ENCODE measurements at regions not wholly inside any gene's neighbourhood (a gene's known extent, or its start where the extent isn't known, plus 50 kb on each side); places are given as distances from the start of the nearest gene placed in this dataset.

- intact Hi-C loops (cut with DNase I) = no loop called here
- Histone ChIP-seq H3K36me3 (no peaks in the 10 kb centered on the region), H3K27me3 (no peaks in the 10 kb centered on the region), H3K4me3 (no peak overlapping the region), H3K27ac (no peak overlapping the region), H3K9me3 (no peaks in the 10 kb centered on the region), H3K4me1 (no peaks in the 10 kb centered on the region)
- DNase-seq (ENCODE audit: low spot score in 2 of 2) = no peak
- no peak for TF ChIP-seq CTCF (IDR thresholded peaks at IDR 0.05)
Measured at GRCh38 chr5:119852140-119852539, 222.8 kb downstream of the FAM170A start.

- intact Hi-C loops (cut with DNase I) = no loop called here
- no peak for TF ChIP-seq CTCF (IDR thresholded peaks at IDR 0.05)
- no peak for DNase-seq (ENCODE audit: low spot score in 2 of 2)
Measured at GRCh38 chr5:119860463-119860862, 231.1 kb downstream of the FAM170A start.

GRCh38 chr5:119862619-119863018 lies 233.3 kb downstream of the FAM170A start:
- H3K27ac ChIP-seq = no peak overlapping the region
- no peak for TF ChIP-seq CTCF (IDR thresholded peaks at IDR 0.05)
- H3K9me3 ChIP-seq = peaks cover 0 to 6% of the 10 kb centered on the region in 2 donors
- no peak overlapping the region for H3K4me3 ChIP-seq
- intact Hi-C loops (cut with DNase I) = no loop called here
- H3K4me1 ChIP-seq = peaks cover 0 to 4% of the 10 kb centered on the region in 2 donors
- H3K36me3 ChIP-seq = no peaks in the 10 kb centered on the region
- no peak for DNase-seq (ENCODE audit: low spot score in 2 of 2)
- H3K27me3 ChIP-seq = no peaks in the 10 kb centered on the region

More at GRCh38 chr5:119860463-119860862, 231.1 kb downstream of the FAM170A start:
- H3K27me3 ChIP-seq = no peaks in the 10 kb centered on the region
- H3K27ac ChIP-seq = no peak overlapping the region
- peaks cover 0 to 6% of the 10 kb centered on the region in 2 donors for H3K9me3 ChIP-seq
- H3K4me1 ChIP-seq = peaks cover 0 to 3% of the 10 kb centered on the region in 2 donors
- H3K4me3 ChIP-seq = no peak overlapping the region
- H3K36me3 ChIP-seq = no peaks in the 10 kb centered on the region

GRCh38 chr5:119864286-119864685 lies 234.9 kb downstream of the FAM170A start:
- Histone ChIP-seq H3K36me3 (no peaks in the 10 kb centered on the region), H3K4me3 (no peak overlapping the region)
- no peak for TF ChIP-seq CTCF (IDR thresholded peaks at IDR 0.05)

GRCh38 chr5:119873611-119874010 lies 244.3 kb downstream of the FAM170A start:
- intact Hi-C loops (cut with DNase I) = no loop called here
- no peaks in the 10 kb centered on the region for H3K36me3 ChIP-seq
- no peak for TF ChIP-seq CTCF (IDR thresholded peaks at IDR 0.05)
- DNase-seq (ENCODE audit: low spot score in 2 of 2) = no peak
- H3K9me3 ChIP-seq = no peaks in the 10 kb centered on the region
- no peak overlapping the region for H3K4me3 ChIP-seq
- no peak overlapping the region for H3K27ac ChIP-seq
- H3K27me3 ChIP-seq = no peaks in the 10 kb centered on the region
- no peaks in the 10 kb centered on the region for H3K4me1 ChIP-seq

More at GRCh38 chr5:119864286-119864685, 234.9 kb downstream of the FAM170A start:
- Histone ChIP-seq H3K4me1 (peaks cover 0 to 4% of the 10 kb centered on the region in 2 donors), H3K27me3 (no peaks in the 10 kb centered on the region), H3K27ac (no peak overlapping the region), H3K9me3 (peaks cover 0 to 4% of the 10 kb centered on the region in 2 donors)
- intact Hi-C loops (cut with DNase I) = no loop called here
- no peak for DNase-seq (ENCODE audit: low spot score in 2 of 2)

GRCh38 chr5:119876522-119876921 lies 247.2 kb downstream of the FAM170A start:
- Histone ChIP-seq H3K9me3 (no peaks in the 10 kb centered on the region), H3K4me3 (no peak overlapping the region), H3K27ac (no peak overlapping the region), H3K4me1 (no peaks in the 10 kb centered on the region), H3K27me3 (no peaks in the 10 kb centered on the region), H3K36me3 (no peaks in the 10 kb centered on the region)
- intact Hi-C loops (cut with DNase I) = no loop called here
- DNase-seq (ENCODE audit: low spot score in 2 of 2) = no peak
- TF ChIP-seq CTCF (IDR thresholded peaks at IDR 0.05) = no peak
